Small intestine (tissue), 7 donors: ENCODE measurements at regions not wholly inside any gene's neighbourhood (a gene's known extent, or its start where the extent isn't known, plus 50 kb on each side); places are given as distances from the start of the nearest gene placed in this dataset.

Source experiments
- DNase-seq, 2 donors: peaks; one replicate each; pipeline versions ENCODE4 v3.0.0 to v3.0.0-alpha.2; 2013
- FAIRE-seq: peaks from 2 replicates; lab custom pipeline; 2012; peaks lifted over from hg19 to GRCh38; lab: Jason Lieb, UNC
- H3K27ac ChIP-seq, 3 donors: one replicate each; pipeline ENCODE4 v1.5.1; 2013; ENCODE audit warnings: low read length in 2 of 3, mild to moderate bottlenecking in 2 of 3, control low read depth in 1 of 3, inconsistent platforms in 1 of 3, low read depth in 1 of 3, moderate library complexity in 1 of 3
- H3K27me3 ChIP-seq, 3 donors: one replicate each; pipeline ENCODE4 v1.6.1; 2013; ENCODE audit warnings: low read length in 3 of 3, inconsistent platforms in 1 of 3; ENCODE audit not compliant: control insufficient read depth in 3 of 3, insufficient read depth in 3 of 3
- H3K36me3 ChIP-seq, 3 donors: one replicate each; pipeline ENCODE4 v1.6.1; 2013; ENCODE audit warnings: low read length in 3 of 3, inconsistent platforms in 1 of 3, low read depth in 1 of 3, mild to moderate bottlenecking in 1 of 3, moderate library complexity in 1 of 3; ENCODE audit not compliant: control insufficient read depth in 3 of 3, insufficient read depth in 2 of 3
- H3K4me1 ChIP-seq, 3 donors: one replicate each; pipeline ENCODE4 v1.6.1; 2013; ENCODE audit warnings: low read length in 2 of 3, inconsistent platforms in 1 of 3, low read depth in 1 of 3, mild to moderate bottlenecking in 1 of 3, moderate library complexity in 1 of 3; ENCODE audit not compliant: control insufficient read depth in 3 of 3, insufficient read depth in 2 of 3
- H3K4me3 ChIP-seq, 3 donors: one replicate each; pipeline ENCODE4 v1.5.1; 2013; ENCODE audit warnings: low read length in 3 of 3, control low read depth in 1 of 3, inconsistent platforms in 1 of 3, low read depth in 1 of 3, mild to moderate bottlenecking in 1 of 3, moderate library complexity in 1 of 3
- H3K9me3 ChIP-seq, 2 donors: one replicate each; pipeline ENCODE4 v1.6.1; 2013; ENCODE audit warnings: low read depth in 1 of 2, low read length in 1 of 2; ENCODE audit not compliant: control insufficient read depth in 2 of 2, insufficient read depth in 1 of 2
- WGBS, 3 donors: extraction: QIAGEN DNeasy Blood & Tissue Kit; methylation state at CpG; one replicate each; pipeline ENCODE4 v1.1.7; 2013; 5-methylcytosine and 5-hydroxymethylcytosine counted together
- donor health status: healthy with polysubstance abuse.
- donor health status: control.
- donor health status: control.
- donor health status: Bipolar disorder and iron deficiency.
- donor health status: healthy.

DNA sequence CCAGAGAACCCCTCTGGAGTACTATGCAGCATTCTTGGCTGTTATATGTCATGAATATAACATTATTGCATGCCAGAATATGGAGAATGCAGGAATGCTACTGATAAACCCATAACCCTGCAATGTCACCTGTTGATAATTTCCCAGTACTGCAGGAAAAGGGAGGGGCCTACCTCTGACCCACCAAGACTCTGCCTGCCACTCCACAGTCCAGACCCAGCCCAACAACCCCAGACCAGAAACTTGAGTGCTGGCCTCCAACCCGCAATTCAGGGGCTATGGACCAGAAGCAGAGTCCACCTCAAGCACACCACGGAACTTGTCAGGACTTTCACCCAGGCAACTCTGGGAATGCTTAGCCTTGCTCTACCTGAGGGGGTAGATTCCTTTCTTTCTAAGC lies 92.9 kb upstream of the WDR44 start:
- FAIRE-seq (no peak), DNase-seq (no peak)
- H3K27me3 ChIP-seq = no peaks in the 10 kb centered on the region
- H3K27ac ChIP-seq = no peak overlapping the region
- H3K36me3 ChIP-seq = no peaks in the 10 kb centered on the region
- no peaks in the 10 kb centered on the region for H3K4me1 ChIP-seq
- no peaks in the 10 kb centered on the region for H3K9me3 ChIP-seq
- WGBS, 3 donors = 87 to 95% (median 89%) methylated on average over 2 of the region's 2 CpGs
- H3K4me3 ChIP-seq = no peak overlapping the region

GRCh38 chrX:118254611-118255010 lies 91.3 kb upstream of the WDR44 start:
- WGBS, 3 donors = 0 to 2% (median 0%) methylated on average over 2 of the region's 2 CpGs
- H3K36me3 ChIP-seq = no peaks in the 10 kb centered on the region
- no peak overlapping the region for H3K4me3 ChIP-seq
- no peaks in the 10 kb centered on the region for H3K4me1 ChIP-seq
- no peaks in the 10 kb centered on the region for H3K27me3 ChIP-seq
- H3K27ac ChIP-seq = no peak overlapping the region
- H3K9me3 ChIP-seq = no peaks in the 10 kb centered on the region
- DNase-seq (peak; percentile 29 to 35), FAIRE-seq (no peak)

DNA sequence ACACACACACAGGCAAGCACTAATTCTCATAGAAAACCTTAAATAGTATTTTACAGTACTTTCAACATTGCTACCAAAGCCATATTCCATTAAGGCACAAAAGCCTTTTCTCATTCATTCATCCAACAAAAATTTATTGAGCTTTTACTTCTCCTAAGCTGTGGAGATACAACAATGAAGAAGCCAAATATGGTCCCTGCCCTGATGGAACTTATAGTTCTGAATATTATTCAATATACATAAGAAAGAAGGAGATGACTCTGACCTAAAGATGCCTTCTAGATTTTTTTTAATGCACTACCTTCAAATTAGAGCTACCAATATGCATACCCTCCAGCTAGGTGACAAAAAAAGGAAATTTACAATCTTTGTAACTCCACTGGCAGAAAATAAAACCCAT lies 90.0 kb upstream of the WDR44 start:
- H3K9me3 ChIP-seq = no peaks in the 10 kb centered on the region
- FAIRE-seq (no peak), DNase-seq (no peak)
- no peaks in the 10 kb centered on the region for H3K36me3 ChIP-seq
- H3K27me3 ChIP-seq = no peaks in the 10 kb centered on the region
- no peaks in the 10 kb centered on the region for H3K4me1 ChIP-seq
- no peak overlapping the region for H3K4me3 ChIP-seq
- no peak overlapping the region for H3K27ac ChIP-seq

- Histone ChIP-seq H3K4me3 (no peak overlapping the region), H3K4me1 (no peaks in the 10 kb centered on the region), H3K36me3 (no peaks in the 10 kb centered on the region), H3K9me3 (no peaks in the 10 kb centered on the region), H3K27ac (no peak overlapping the region), H3K27me3 (no peaks in the 10 kb centered on the region)
- no peak for DNase-seq
- 68 to 88% (median 72%) methylated on average over 4 of the region's 4 CpGs for WGBS, 3 donors
- FAIRE-seq = no peak
Observed at GRCh38 chrX:118257781-118258180, 88.1 kb upstream of the WDR44 start.

DNA sequence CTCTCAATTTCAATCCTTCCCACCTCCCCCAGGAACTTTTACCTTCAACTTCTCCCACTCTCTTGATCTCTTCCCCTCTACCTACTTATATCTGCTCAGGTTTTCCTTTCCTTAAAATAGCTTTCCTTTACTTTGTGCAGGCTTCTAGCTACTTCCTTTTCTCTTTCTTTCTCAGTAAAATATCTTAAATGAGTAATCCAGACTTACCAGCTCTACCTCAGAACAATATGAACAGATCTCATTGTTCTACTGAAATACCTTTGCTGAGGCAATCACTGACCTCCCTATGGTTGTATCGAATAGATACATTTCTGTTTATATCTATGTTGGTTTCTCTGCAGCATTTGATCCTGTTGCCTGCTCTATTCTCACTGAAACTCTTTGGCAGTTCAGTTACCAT lies 86.7 kb upstream of the WDR44 start:
- WGBS, 3 donors = 73 to 86% (median 79%) methylated on average over 1 of the region's 1 CpG
- Histone ChIP-seq H3K27me3 (no peaks in the 10 kb centered on the region), H3K4me1 (no peaks in the 10 kb centered on the region), H3K36me3 (no peaks in the 10 kb centered on the region), H3K9me3 (no peaks in the 10 kb centered on the region), H3K27ac (no peak overlapping the region), H3K4me3 (no peak overlapping the region)
- FAIRE-seq (no peak), DNase-seq (no peak)

DNA sequence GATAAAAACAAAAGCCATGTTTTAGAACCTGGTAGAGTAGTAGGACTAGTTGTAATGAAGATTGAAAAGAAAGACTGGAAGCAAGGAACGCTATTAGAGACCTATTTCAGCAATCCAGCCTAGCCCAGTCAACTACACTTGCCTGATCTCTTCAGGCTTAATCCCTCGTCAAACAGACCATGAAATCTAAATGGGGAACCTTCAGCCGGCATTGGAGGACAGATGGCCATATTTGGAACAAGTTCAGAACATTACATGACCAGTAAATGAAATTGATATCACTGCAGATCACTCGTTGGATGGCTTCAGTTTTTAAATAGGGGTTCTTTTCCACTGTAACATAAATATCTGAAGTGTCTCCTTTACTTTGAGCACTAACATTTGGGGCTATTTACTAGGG lies 84.8 kb upstream of the WDR44 start:
- H3K9me3 ChIP-seq = no peaks in the 10 kb centered on the region
- no peaks in the 10 kb centered on the region for H3K36me3 ChIP-seq
- H3K27ac ChIP-seq = no peak overlapping the region
- FAIRE-seq (no peak), DNase-seq (no peak)
- no peaks in the 10 kb centered on the region for H3K27me3 ChIP-seq
- 37 to 60% (median 38%) methylated on average over 4 of the region's 4 CpGs for whole genome bisulfite sequencing, 3 donors
- no peaks in the 10 kb centered on the region for H3K4me1 ChIP-seq
- no peak overlapping the region for H3K4me3 ChIP-seq

DNA sequence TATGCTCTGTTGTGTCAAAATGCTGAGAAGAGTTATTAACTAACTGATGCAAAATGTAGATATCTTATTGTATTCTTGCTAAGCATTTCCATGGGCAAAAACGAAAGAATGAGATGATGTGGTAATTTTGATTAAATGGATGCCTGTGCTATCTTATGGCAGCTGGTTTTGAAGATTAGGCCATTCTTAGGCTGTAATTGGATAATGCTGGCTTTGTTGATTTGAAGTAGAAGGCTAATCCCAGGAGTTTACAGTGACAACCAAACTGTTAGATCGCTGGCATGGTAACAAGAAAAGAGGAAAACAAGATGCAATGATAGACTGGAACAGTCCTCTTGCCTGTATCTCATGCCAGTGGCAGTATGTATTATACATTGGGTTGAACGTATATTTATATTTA lies 74.1 kb upstream of the WDR44 start:
- DNase-seq (peak in 1 of 2 donors; percentile 0), FAIRE-seq (no peak)
- no peaks in the 10 kb centered on the region for H3K27me3 ChIP-seq
- no peaks in the 10 kb centered on the region for H3K9me3 ChIP-seq
- 48 to 54% (median 53%) methylated on average over 3 of the region's 3 CpGs for WGBS, 3 donors
- H3K27ac ChIP-seq = no peak overlapping the region
- H3K4me1 ChIP-seq = no peaks in the 10 kb centered on the region
- no peaks in the 10 kb centered on the region for H3K36me3 ChIP-seq
- no peak overlapping the region for H3K4me3 ChIP-seq

DNA sequence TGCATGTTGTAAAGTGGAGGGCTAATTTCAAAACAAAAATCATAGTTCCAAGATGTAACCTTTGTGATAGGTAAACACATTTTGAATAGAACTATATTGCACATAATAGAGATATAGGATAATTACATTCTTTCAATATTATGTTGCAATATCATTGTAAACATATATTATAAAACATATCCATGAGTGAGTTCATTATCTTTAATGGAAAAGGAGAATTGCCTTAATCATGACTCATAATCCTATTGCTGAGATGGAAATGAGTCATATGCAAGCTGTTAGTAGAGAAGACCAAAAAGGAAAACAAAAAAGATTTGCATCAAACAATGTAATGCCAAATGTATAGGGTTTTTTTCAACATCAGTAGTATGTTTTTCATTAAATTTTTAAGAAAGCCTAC lies 73.7 kb upstream of the WDR44 start:
- H3K36me3 ChIP-seq = no peaks in the 10 kb centered on the region
- no peaks in the 10 kb centered on the region for H3K4me1 ChIP-seq
- H3K27ac ChIP-seq = no peak overlapping the region
- peak in 1 of 2 donors; percentile 30 for DNase-seq
- no peaks in the 10 kb centered on the region for H3K9me3 ChIP-seq
- no peak for FAIRE-seq
- H3K27me3 ChIP-seq = no peaks in the 10 kb centered on the region
- H3K4me3 ChIP-seq = no peak overlapping the region

GRCh38 chrX:118286066-118286762 lies 59.7 kb upstream of the WDR44 start:
- H3K4me1 ChIP-seq = no peaks in the 10 kb centered on the region
- no peaks in the 10 kb centered on the region for H3K27me3 ChIP-seq
- FAIRE-seq = no peak
- H3K9me3 ChIP-seq = no peaks in the 10 kb centered on the region
- no peak overlapping the region for H3K27ac ChIP-seq
- no peak overlapping the region for H3K4me3 ChIP-seq
- no peaks in the 10 kb centered on the region for H3K36me3 ChIP-seq
- no peak for DNase-seq
- 20 to 50% (median 35%) methylated on average over 4 of the region's 4 CpGs for WGBS, 3 donors
